Uterus (tissue), 2 donors: ENCODE measurements at regions not wholly inside any gene's neighbourhood (a gene's known extent, or its start where the extent isn't known, plus 50 kb on each side); places are given as distances from the start of the nearest gene placed in this dataset.

Experiments
- POLR2A ChIP-seq, 2 donors: fragments of 450-650 bp; IDR thresholded peaks; one replicate each; pipeline ENCODE4 v1.6.1; 2016; ENCODE audit warnings: antibody characterized with exemption in 2 of 2, mild to moderate bottlenecking in 1 of 2, moderate library complexity in 1 of 2
- TF ChIP-seq, protein P1 (sequence below), 4 experiments: fragments of 200-600 bp in 2 of 4; fragments of 450-650 bp in 2 of 4; sonication (generic) in 2 of 4; IDR thresholded peaks; one replicate each; pipeline ENCODE4 v1.5.1; 2016 to 2019; ENCODE audit warnings: antibody characterized with exemption in 4 of 4, mild to moderate bottlenecking in 2 of 4, moderate library complexity in 1 of 4

DNA sequence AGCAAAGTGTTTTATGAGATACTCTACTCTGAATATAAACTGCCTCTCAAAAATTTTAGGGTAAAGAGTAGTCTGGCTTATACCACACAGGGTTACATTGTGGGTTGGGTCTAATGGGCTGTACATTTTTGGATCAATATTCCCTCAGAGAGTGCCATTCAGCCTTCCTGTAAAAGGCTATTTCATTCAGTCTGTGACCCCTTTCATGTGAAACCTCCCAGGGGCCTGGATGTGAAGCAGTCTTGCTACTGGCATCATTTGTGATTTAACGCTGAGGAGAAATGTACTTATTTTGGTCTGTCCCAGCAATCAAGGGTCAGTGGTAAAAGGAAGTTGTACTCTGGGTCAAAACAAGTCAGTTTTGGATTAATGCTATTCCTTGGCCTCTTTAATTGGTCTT lies 71.8 kb upstream of the PRKG1 start:
- TF ChIP-seq, protein P1, sequence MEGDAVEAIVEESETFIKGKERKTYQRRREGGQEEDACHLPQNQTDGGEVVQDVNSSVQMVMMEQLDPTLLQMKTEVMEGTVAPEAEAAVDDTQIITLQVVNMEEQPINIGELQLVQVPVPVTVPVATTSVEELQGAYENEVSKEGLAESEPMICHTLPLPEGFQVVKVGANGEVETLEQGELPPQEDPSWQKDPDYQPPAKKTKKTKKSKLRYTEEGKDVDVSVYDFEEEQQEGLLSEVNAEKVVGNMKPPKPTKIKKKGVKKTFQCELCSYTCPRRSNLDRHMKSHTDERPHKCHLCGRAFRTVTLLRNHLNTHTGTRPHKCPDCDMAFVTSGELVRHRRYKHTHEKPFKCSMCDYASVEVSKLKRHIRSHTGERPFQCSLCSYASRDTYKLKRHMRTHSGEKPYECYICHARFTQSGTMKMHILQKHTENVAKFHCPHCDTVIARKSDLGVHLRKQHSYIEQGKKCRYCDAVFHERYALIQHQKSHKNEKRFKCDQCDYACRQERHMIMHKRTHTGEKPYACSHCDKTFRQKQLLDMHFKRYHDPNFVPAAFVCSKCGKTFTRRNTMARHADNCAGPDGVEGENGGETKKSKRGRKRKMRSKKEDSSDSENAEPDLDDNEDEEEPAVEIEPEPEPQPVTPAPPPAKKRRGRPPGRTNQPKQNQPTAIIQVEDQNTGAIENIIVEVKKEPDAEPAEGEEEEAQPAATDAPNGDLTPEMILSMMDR (IDR thresholded peaks at IDR 0.05): no peak
- no peak for TF ChIP-seq POLR2A (IDR thresholded peaks at IDR 0.05)
